Embryonic facial prominence (tissue), 1 donor: ENCODE measurements at regions not wholly inside any gene's neighbourhood (a gene's known extent, or its start where the extent isn't known, plus 50 kb on each side); places are given as distances from the start of the nearest gene placed in this dataset.

Experiments used
- DNase-seq: peaks from one replicate; pipeline ENCODE4 v3.0.0-alpha.2; 2016; ENCODE audit errors: extremely low spot score

DNA sequence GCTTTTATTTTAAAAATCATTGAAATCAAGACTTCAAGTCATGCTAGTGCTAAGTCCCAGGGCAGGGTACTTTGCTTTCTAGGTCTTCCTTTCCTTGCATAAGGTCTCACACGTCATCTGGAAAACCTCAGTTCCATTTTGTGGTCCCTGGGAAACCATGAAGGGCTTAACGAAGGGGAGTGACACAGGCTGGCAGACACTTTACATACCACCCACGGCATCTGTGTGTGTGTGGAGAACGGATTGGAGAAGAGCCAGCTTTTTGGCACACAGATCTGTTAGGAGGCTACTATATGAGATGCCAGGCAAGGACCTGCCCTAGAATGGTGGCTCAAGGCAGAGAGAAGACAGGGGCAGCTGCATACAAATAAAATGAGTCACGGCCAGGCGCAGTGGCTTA is 107.5 kb upstream of the NSMCE3 start:
- DNase-seq: no peak

DNA sequence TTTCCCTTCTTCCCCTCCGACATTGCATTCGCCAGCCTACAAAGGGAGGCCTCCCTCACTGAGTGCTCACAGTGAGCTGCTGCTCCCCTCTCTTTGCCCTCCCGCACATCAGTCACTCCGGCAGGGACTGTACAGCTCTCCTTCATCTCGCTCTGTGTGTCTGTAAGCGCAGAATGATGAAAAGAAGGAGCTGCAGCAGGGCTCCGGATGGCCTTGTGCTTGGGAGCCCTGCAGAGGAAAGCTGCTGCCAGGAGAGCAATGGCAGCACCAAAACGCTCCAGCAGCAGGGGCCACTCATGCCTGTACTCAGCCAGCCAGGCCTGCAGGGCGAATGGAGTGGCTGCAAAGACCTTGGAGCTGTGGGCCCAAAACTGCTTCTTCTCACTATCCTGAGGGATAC is 107.0 kb upstream of the NSMCE3 start:
- DNase-seq: no peak

DNA sequence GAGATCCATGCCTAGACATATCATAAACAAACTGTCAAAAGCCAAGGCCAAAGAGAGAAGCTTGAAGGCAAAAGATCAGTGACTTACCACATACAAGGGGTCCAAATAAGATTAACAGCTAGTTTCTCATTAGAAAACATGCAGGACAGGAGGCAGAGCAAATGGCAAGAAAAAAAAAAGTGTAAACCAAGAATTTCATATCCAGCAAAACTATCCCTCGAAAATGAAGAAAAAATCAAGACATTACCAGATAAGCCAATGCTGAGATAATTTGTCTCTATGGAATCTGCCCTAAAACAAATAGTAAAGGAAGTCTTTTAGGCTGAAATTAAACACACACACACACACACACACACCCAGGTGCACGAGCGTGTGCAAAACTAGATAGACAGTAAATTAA is 99.6 kb upstream of the NSMCE3 start:
- no peak for DNase-seq

DNA sequence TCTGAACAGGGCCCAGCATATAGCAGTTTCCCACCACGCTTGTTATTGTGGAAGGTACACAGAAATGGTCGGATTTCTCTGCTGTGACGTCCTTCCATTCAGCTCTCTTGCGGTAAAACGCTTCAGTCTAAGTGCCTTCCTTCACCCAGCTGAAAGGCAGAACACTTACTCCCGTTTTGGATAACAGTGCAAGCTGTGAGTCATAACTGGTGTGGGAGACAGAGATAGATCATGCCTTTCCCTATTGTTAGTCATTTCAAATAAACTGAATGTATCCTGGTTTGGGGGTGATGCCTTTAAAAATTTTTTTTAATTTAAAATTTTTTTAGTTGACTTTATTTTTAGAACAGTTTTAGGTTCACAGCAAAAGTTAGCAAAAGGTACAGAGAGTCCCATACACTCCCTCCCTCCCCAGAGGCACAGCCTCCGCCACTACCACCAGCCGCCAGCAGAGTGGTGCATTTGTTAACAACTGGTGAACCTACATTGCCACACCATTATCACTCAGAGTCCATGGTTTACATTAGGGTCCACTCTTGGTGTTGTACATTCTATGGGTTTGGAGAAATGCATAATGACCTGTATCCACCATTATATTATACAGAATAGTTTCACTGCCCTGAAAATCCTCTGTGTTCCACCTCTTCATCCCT is 94.9 kb upstream of the NSMCE3 start:
- DNase-seq: no peak

DNA sequence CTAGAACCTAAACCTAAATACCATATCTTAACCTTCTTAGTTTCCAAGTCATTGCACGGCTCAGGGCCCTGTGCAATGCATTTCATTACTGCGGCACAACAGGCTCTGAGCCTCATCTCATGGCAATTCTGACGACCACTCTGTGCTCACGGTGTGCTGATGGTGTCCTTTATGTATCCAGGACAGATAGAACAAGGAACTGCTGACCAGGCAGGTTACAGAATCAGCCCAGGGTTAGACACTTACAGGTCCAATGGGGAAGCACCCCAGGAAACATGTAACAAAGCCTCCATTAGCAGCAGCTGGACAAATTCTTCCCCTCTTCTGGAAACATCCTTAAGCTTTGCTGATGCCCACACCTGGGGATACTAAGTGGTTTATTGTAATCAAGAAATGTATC is 91.9 kb upstream of the NSMCE3 start:
- DNase-seq: no peak

DNA sequence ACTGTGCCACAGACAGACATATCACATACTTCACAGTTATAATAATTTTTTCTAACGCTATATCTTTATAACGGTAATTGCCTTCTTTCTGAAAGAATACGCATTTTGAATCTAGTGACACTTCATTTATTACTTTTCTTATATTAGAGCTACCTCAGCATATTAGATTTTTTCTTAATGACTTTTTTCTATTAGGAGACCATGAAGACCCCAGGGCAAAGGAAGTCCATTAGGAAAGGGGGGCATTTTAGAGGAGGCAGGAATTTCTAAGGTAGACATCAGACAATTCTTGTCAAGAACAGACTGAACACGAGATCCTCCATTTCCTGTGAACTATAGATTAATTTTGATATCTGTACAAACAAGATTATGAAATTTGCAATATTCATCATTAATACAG is 90.5 kb upstream of the NSMCE3 start:
- DNase-seq: no peak

DNA sequence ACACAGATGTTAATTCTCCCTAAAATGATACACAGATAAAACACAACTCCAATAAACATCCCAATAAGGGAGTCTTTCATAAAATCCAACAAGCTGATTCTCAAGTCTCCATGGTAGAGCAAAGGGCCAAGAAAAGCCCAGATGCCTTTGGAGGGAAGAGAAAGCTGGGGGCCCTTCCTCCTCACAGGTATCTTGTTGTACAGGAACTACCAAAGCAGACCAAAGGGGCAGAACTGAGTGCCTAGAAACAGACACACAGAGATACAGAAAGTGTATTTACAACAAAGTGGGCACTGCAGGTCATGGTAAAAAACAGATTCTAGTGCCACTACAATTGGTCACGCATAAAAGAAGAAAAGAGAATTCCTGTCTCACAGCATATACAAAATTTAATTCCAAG is 87.2 kb upstream of the NSMCE3 start:
- no peak for DNase-seq

DNA sequence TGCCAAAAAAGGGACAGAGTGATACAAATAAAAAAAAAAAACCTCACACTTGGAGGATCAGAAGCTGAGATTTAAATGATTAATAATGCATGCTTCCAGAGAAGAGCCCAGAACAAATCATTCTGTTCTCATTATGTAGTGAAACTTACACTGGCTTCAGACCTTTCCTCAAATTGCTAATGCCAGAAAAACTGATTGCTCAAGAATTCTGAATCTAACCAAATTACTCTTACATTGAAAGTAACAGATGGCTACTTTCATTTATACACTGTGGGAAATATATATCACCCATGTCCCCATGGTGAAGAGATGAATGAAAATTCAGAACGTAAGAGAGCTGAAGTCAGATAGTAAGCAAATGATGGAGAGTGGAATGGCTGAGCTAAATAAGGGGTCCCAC is 85.9 kb upstream of the NSMCE3 start:
- no peak for DNase-seq

DNA sequence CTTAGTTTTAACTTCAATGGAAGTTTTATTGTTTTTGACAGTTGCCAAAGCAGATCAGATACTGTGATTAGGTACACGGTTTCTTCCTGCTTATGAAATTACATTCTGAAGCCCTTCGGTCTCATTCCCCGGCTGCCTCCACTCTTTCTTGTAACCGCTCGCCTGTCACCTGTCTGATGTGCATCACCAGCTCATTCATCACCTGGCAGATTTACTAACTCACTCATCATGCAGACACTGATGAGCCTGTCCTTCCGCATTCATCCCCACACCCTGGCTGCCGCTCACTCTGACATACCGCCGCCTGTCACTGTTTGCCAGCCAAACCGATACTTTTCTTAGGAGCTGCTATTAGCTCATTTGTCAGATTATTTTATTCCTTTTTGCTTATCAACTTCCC is 82.8 kb upstream of the NSMCE3 start:
- no peak for DNase-seq

DNA sequence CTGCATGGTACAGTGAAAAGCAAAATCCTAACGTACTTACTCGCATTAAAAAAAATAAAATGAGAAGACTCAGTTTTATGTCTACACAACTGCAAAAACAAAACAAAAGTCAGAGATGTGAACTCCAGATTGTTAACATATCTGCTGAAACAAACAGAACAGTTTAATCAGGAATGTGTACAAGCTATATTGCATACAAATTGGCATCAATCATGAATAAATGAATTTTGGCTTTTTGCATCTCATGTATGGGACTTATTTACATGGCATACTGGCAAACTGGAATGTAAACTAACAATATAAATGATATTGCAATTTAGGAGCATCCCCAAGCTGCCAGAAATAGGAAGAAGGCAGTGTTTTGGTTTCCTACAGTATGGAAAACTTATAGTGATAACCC is 79.6 kb upstream of the NSMCE3 start:
- no peak for DNase-seq

DNA sequence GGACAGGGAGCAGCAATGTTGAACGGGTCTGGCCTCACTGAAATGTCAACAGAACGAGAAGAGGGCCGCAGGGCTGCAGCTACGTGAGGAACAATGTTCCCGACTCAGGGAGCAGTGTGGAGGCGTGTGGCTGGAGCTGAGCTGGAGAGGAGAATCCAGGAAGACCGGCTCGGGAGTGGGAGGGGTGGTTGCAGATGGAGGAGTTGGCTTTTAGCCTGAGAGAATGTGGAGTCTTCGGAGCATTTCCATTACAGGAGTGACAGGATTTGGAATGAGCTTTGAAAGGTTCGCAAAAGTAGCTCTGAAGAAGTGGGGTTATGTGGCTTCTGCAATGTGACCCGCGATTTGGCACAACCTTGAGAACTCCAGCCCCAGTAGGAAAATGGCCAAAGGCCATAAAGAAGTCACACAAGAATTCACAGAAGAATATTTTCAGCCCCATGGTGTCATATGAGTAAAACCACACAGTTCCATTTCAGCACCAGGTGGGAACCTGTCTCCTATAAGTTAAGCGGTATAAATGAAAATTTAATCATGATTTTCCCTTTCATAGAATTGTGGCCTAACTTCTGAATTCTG is 78.8 kb upstream of the NSMCE3 start:
- DNase-seq: peak; percentile 19

DNA sequence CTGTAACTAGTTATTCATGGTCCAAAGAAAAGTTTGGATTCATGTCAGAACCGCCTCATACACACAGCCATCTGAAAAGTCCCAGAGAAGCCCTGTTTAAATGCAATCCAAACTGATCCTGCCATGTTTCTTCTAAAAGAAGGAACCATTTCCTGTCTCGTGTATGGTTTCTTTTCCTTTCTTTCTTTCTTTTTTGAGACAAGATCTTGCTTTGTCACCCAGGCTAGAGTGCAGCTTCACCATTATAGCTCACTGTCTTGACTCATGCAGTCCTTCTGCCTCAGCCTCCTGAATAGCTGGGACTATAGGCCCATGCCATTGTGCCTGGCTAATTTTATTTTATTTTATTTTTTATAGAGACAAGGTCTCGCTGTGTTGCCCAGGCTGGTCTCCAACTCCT is 77.4 kb upstream of the NSMCE3 start:
- DNase-seq: no peak

DNA sequence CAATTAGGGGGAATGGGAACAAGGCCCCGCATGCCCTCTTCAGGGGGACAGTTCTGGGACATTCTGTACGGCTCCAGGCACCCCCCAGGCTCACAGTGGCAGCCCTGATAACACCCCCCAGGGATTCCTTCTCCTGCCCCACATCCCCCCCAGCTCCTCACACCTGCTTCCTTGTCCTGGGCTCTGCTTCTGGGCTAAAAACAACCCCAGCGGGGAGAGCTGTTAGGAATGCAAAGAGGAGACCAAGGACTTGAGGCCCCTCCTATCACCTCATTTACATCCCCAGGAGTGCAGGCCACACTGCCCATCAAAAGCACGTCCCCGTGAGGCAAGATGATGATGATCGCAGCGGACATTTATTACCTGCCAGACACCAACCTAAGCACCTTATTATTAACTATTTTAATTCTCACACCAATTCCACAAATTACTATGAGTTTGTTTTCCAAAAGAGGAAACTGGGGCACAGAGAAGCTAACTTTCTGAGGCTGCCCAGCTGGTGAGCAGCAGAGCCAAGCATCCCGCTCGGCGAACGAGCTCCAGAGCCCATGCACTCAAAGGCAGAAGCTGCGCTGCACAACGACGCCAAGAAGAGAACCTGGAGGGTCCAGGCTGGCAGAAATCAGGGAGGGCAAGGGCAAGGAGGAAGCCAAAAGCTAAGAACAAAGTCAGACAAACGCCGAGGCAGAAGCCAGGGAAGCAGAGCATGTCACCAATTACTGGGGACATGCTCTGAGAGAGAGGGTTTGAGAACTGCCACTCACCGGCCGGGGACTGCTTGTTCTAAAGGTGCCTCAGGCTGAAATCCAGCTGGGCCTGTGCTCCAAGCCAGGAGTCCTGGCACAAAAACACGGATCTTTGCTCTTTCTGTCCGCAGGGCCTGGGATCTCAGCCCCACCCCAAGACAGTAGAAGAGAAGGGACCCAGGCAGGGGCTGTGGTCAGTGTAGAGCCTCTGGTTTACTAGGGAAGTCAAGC is 76.2 kb upstream of the NSMCE3 start:
- no peak for DNase-seq

DNA sequence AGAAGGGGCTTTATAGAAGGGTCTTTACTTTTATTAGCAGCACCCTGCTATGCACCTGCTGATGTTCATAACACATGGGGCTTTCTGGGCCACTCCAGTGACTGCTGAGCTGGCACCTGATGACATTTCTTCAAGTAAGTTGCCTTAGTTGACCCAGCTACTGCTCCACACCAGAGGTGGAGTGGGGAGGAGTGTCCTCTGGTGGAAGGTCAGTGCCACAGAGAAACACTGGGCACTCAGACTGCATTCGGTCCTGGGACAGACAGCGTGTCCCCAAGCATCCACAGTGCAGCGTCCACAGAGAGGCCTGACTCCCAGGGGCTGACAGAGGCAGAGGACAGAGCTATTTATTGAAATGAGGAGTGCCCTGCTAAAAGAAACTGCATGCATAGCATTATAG is 74.9 kb upstream of the NSMCE3 start:
- DNase-seq: no peak

DNA sequence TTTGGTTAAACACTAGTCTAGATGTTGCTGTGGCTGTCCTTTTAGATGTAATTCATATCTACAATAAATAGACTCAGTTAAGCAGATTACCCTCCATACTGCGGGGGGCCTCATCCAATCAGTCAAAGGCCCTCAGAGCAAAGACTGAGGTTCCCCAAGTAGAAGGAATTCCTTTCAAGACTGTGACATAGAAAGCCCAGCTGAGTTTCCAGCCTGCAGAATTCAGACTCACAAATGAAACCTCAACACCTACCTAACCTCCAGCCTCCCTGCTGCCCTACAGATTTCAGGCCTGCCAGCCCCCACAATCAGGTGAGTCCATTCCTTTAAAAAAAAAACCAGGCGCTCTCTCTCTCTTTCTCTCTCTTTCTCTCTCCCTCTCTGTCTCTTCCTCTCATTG is 73.6 kb upstream of the NSMCE3 start:
- no peak for DNase-seq

DNA sequence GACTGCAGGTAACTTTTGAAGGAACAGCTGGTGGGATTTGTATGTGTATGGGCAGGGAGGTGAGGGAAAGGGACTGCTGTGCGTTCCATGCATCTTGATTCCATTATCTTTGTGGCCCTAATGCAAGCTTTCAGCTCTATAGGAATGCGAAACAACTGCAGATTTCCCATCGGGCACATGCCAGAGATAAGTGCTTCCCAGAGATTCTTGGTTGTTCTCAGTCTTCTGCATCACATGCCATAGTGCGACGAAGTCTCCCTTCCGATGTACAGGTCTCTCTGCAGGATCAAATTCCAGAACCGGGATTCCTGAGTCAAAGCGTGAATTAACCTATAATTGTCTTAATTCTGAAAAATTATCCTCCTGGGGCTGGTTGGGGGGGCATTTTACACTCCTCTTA is 72.6 kb upstream of the NSMCE3 start:
- DNase-seq: no peak

DNA sequence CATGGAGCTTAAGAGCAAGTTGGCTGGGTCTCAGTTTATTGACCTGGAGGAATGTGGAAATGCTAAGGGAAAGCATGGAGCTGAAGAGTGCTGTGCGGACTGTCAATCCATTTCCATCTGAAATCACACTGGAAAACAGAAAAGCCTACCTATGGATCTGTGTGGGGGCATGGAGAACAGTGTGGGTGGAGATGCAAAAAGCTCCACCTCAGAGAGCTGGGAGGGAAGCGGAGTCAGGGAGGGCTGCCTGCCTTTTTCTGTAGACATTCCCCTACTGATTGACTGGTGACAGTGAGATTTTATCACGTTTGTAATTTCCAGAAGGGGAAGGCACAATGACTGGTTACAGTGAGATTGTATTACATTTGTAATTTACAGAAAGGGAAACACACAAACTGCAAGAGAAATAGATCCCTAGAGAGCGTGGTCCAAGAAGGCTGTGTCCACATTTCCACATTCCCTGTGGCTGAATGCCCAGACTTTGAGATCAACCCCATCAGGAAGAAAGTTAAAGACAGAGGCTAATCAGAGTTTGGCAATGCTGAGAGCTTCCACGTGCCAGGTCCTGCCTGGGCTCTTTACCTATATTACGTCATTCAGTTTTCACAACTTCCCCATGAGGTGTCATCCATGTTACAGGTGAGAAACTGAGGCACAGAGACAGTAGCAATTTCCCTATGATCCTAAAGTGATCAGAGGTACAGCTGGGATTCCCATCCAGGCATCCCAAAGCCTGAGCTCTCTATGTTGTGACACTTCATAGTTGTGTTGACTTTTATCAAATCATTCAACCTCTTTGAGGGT is 67.7 kb upstream of the NSMCE3 start:
- no peak for DNase-seq

DNA sequence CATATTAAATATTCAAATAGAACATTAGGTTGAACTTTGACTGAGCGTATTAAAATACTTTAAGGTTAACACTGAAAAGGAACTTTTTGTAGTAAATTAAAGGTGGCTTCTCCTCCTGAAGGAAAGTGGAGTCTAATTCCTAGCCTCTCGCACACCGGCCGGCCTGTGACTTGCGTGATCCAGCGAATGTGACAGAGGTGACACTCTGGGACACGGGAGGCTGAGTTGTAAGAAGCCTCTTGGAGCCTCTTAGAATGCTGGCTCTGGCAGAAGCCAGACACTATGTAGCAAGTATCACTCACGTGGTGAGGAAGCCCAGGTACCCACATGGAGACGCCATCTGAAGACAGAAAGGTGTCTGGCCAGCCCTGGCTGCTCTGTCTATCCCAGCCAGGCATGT is 64.9 kb upstream of the NSMCE3 start:
- no peak for DNase-seq

DNA sequence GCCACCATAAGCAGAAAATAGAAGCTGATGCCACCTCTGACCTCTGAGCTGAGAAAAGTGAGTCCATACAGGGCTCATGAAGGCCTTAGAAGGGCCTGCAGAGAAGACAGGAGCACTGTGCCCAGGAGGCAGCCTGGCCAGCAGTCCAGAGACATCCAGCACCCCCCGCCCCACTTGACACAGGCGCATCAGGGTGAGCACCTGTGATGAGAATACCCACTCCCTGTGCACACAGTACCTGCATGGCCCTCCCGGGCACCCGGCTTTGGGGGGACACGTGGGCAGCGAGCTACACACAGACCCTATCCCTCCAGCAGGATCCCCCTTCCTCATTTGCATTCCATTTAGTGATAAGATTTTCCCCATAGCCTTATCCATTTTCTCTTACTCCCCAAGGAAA is 63.6 kb upstream of the NSMCE3 start:
- no peak for DNase-seq

DNA sequence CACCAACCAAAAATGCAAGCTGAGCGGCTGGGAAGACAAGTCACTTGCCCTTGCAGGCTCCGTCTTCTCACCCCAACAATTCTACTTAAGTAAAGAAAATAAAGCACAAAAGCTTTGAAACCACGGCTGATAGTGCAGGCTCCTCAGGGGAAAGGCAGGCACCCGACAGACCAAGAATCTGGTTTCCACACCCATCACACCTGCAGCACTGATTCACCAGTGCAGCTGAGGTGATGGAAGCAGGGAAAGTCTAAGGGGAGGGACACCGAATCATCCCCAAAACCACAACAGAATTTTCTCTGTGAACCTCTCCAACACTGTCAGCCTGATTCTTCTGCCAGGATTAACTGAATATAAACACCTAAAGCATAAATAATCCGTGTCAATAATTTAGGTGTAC is 62.0 kb upstream of the NSMCE3 start:
- DNase-seq: no peak

DNA sequence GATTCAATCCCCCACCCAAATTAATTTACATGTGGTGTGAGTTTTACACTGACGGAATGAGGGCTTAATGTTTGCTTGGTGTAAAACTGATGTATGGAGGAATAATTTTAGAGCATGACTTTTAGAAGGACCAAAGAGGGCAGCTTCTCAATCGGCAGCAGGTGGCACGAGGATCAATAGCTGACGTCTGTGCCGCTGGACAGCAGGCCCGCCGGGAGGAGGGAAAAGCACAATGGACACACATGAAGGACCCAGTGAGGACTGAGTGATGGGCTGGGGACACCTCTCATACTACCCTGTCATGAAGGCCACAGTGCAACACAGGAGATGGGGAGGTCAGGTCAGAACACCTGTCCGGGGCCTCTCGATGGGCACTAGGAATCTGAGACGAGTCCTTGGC is 61.4 kb upstream of the NSMCE3 start:
- no peak for DNase-seq

DNA sequence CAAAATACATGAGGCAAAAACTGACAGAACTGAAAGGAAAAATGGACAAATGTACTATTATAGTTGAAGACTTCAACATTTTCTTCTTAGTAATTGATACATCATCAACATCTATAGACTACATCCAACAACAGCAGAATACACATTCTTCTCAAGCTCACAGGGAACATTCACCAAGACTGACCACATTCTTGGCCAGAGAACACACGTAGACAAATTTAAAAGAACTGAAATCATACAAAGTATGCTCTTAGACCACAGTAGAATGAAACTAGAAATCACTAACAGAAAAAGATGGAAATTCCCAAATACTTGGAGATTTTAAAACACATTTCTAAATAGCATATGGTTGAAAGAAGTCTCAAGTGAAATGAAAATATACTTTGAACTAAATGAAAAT is 55.1 kb upstream of the NSMCE3 start:
- DNase-seq: no peak
